SK-N-SH (cell line): ENCODE measurements at regions not wholly inside any gene's neighbourhood (a gene's known extent, or its start where the extent isn't known, plus 50 kb on each side); places are given as distances from the start of the nearest gene placed in this dataset.
A peak's percentile ranks its signal among the peaks of the same experiment; 100 is the strongest.

Source experiments
- EZH2phosphoT487 ChIP-seq: fragments of 200-600 bp; sonication (generic); IDR thresholded peaks from 2 replicates; pipeline ENCODE4 v1.6.1; 2017; ENCODE audit warnings: low read depth, mixed run types, mild to moderate bottlenecking, antibody characterized with exemption, moderate library complexity, borderline replicate concordance
- MXI1 ChIP-seq: IDR thresholded peaks from 2 replicates; pipeline ENCODE4 v1.6.1; 2012; ENCODE audit warnings: mild to moderate bottlenecking, low read depth, low read length, improper control_type of control experiment
- RAD21 ChIP-seq: IDR thresholded peaks from 2 replicates; pipeline ENCODE4 v1.6.1; 2012; ENCODE audit warnings: mild to moderate bottlenecking, low read length
- RCOR1 ChIP-seq: fragments of 150-350 bp; IDR thresholded peaks from 2 replicates; pipeline ENCODE4 v1.6.1; 2017; ENCODE audit warnings: antibody characterized with exemption, low read length
- SIN3A ChIP-seq: IDR thresholded peaks from 2 replicates; pipeline ENCODE4 v1.6.1; 2012; ENCODE audit warnings: low read depth, mild to moderate bottlenecking, low read length, moderate library complexity, borderline replicate concordance
- TEAD4 ChIP-seq: IDR thresholded peaks from 2 replicates; pipeline ENCODE4 v1.4.0; 2012; ENCODE audit warnings: mild to moderate bottlenecking, borderline replicate concordance; ENCODE audit not compliant: insufficient read depth
- TF ChIP-seq, protein P1 (sequence below): fragments of 200-600 bp; sonication (generic); IDR thresholded peaks from 2 replicates; pipeline ENCODE4 v1.6.1; 2017; ENCODE audit warnings: antibody characterized with exemption, mild to moderate bottlenecking, moderate library complexity
- TF ChIP-seq, protein P2 (sequence below): IDR thresholded peaks from 2 replicates; pipeline ENCODE4; 2012
- TF ChIP-seq, protein P3 (sequence below): fragments of 150-350 bp; IDR thresholded peaks from 2 replicates; pipeline ENCODE4 v1.6.1; 2016; ENCODE audit warnings: mild to moderate bottlenecking, low read depth, low read length
- TF ChIP-seq, protein P4 (sequence below): IDR thresholded peaks from 2 replicates; pipeline ENCODE4 v1.6.1; 2012; ENCODE audit warnings: mild to moderate bottlenecking, low read depth, low read length, moderate library complexity
- TF ChIP-seq, protein P5 (sequence below): fragments of 150-350 bp; IDR thresholded peaks from 2 replicates; pipeline ENCODE4 v1.6.1; 2017; ENCODE audit warnings: antibody characterized with exemption, low read length, low read depth, borderline replicate concordance

DNA sequence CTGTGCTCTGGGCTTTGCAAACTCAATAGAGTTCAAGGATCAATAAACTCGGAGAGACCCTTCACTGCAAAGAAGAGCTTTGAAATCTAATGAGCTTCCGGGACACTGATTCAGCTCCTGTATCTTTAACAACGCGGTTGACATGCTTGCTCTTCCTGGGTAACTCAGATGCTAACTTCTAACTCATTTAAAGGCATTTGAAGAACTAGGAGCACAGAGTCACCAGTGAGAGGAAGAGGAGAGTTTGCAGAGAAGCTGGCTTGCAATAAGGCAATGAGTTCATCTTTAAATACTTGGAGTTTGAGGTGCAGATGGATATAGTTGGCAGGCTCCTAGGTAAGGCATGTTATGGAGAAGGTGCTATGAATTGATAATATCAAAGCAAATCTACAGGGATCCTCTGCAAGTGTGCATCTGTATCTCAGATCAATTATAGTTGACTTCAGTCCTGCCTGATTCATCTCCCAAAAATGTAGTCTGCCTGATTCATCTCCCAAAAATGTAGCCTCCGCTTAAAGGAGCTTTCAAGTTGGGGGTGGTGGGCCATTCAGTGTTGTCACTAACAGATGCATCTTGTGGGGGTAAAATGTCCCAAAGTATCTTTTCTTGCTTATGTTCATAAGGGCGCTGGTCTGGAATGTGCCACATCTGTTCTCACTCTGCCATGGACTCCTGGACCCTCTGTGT, 182.5 kb upstream of the PRSS58 start:
- TF ChIP-seq, protein P1, sequence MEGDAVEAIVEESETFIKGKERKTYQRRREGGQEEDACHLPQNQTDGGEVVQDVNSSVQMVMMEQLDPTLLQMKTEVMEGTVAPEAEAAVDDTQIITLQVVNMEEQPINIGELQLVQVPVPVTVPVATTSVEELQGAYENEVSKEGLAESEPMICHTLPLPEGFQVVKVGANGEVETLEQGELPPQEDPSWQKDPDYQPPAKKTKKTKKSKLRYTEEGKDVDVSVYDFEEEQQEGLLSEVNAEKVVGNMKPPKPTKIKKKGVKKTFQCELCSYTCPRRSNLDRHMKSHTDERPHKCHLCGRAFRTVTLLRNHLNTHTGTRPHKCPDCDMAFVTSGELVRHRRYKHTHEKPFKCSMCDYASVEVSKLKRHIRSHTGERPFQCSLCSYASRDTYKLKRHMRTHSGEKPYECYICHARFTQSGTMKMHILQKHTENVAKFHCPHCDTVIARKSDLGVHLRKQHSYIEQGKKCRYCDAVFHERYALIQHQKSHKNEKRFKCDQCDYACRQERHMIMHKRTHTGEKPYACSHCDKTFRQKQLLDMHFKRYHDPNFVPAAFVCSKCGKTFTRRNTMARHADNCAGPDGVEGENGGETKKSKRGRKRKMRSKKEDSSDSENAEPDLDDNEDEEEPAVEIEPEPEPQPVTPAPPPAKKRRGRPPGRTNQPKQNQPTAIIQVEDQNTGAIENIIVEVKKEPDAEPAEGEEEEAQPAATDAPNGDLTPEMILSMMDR = no peak
- TF ChIP-seq RCOR1 (no peak), EZH2phosphoT487 (no peak), TEAD4 (peak; percentile 98), MXI1 (no peak), RAD21 (no peak), SIN3A (0 out of 2 replicates have a peak, but pooled peaks have one; percentile 59)
- TF ChIP-seq, protein P2, sequence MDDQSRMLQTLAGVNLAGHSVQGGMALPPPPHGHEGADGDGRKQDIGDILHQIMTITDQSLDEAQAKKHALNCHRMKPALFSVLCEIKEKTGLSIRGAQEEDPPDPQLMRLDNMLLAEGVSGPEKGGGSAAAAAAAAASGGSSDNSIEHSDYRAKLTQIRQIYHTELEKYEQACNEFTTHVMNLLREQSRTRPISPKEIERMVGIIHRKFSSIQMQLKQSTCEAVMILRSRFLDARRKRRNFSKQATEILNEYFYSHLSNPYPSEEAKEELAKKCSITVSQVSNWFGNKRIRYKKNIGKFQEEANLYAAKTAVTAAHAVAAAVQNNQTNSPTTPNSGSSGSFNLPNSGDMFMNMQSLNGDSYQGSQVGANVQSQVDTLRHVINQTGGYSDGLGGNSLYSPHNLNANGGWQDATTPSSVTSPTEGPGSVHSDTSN = peak; percentile 95
- TF ChIP-seq, protein P3, sequence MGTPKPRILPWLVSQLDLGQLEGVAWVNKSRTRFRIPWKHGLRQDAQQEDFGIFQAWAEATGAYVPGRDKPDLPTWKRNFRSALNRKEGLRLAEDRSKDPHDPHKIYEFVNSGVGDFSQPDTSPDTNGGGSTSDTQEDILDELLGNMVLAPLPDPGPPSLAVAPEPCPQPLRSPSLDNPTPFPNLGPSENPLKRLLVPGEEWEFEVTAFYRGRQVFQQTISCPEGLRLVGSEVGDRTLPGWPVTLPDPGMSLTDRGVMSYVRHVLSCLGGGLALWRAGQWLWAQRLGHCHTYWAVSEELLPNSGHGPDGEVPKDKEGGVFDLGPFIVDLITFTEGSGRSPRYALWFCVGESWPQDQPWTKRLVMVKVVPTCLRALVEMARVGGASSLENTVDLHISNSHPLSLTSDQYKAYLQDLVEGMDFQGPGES = no peak
- TF ChIP-seq, protein P4, sequence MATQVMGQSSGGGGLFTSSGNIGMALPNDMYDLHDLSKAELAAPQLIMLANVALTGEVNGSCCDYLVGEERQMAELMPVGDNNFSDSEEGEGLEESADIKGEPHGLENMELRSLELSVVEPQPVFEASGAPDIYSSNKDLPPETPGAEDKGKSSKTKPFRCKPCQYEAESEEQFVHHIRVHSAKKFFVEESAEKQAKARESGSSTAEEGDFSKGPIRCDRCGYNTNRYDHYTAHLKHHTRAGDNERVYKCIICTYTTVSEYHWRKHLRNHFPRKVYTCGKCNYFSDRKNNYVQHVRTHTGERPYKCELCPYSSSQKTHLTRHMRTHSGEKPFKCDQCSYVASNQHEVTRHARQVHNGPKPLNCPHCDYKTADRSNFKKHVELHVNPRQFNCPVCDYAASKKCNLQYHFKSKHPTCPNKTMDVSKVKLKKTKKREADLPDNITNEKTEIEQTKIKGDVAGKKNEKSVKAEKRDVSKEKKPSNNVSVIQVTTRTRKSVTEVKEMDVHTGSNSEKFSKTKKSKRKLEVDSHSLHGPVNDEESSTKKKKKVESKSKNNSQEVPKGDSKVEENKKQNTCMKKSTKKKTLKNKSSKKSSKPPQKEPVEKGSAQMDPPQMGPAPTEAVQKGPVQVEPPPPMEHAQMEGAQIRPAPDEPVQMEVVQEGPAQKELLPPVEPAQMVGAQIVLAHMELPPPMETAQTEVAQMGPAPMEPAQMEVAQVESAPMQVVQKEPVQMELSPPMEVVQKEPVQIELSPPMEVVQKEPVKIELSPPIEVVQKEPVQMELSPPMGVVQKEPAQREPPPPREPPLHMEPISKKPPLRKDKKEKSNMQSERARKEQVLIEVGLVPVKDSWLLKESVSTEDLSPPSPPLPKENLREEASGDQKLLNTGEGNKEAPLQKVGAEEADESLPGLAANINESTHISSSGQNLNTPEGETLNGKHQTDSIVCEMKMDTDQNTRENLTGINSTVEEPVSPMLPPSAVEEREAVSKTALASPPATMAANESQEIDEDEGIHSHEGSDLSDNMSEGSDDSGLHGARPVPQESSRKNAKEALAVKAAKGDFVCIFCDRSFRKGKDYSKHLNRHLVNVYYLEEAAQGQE = no peak
- TF ChIP-seq, protein P5, sequence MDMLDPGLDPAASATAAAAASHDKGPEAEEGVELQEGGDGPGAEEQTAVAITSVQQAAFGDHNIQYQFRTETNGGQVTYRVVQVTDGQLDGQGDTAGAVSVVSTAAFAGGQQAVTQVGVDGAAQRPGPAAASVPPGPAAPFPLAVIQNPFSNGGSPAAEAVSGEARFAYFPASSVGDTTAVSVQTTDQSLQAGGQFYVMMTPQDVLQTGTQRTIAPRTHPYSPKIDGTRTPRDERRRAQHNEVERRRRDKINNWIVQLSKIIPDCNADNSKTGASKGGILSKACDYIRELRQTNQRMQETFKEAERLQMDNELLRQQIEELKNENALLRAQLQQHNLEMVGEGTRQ = no peak
